Endothelial cell of umbilical vein (primary cell): ENCODE measurements at regions not wholly inside any gene's neighbourhood (a gene's known extent, or its start where the extent isn't known, plus 50 kb on each side); places are given as distances from the start of the nearest gene placed in this dataset.

Experiments
- BruUV-seq: library from RNA; stranded (reverse); fragments of 400-500 nt; replicated peaks from 2 replicates; lab custom pipeline; 2021; lab: Mats Ljungman, UMichigan
- CTCF ChIA-PET: fragments of 300-600, 350-600 bp; sonication (Branson Sonifier 250); formaldehyde crosslinking; loops from one replicate; lab custom pipeline; 2021; ENCODE audit warnings: antibody characterized with exemption, inconsistent platforms; lab: Charles Lee
- POLR2A ChIA-PET: fragments of 300-600, 350-600 bp; sonication (Branson Sonifier 250); formaldehyde crosslinking; loops from one replicate; lab custom pipeline; 2021; ENCODE audit warnings: antibody characterized with exemption, inconsistent platforms; lab: Charles Lee
- DNase-seq: peaks from one replicate; pipeline ENCODE4 v3.0.0-alpha.2; 2011; ENCODE audit warnings: low read depth, low spot score
- FAIRE-seq: peaks from 2 replicates; lab custom pipeline; 2011; peaks lifted over from hg19 to GRCh38; lab: Jason Lieb, UNC
- H2AFZ ChIP-seq: 2 replicates; pipeline ENCODE4 v1.6.0; 2012; ENCODE audit warnings: low read depth, low read length, control low read depth, inconsistent platforms
- H3K27ac ChIP-seq: 2 replicates; pipeline ENCODE4 v1.5.1; 2011; ENCODE audit warnings: low read depth, mild to moderate bottlenecking, control low read depth, low read length, moderate library complexity; ENCODE audit not compliant: insufficient read depth
- H3K27me3 ChIP-seq, 2 experiments: 2 replicates each; pipeline versions ENCODE4 v1.6.0 to v1.6.1; 2011; ENCODE audit warnings: low read length in 2 of 2, mixed read lengths in 1 of 2; ENCODE audit not compliant: control insufficient read depth in 2 of 2, insufficient read depth in 2 of 2
- H3K36me3 ChIP-seq, 2 experiments: 2 replicates in 1 of 2; 3 replicates in 1 of 2; pipeline ENCODE4 v1.5.1; 2011; ENCODE audit warnings: low read length in 2 of 2, mild to moderate bottlenecking in 1 of 2, moderate library complexity in 1 of 2; ENCODE audit not compliant: control insufficient read depth in 2 of 2, insufficient read depth in 2 of 2; ENCODE audit errors: extremely low read depth in 1 of 2
- H3K4me1 ChIP-seq: 3 replicates; pipeline ENCODE4 v1.5.1; 2011; ENCODE audit warnings: mild to moderate bottlenecking, low read length; ENCODE audit not compliant: control insufficient read depth, insufficient read depth; ENCODE audit errors: extremely low read depth
- H3K4me2 ChIP-seq: 2 replicates; pipeline ENCODE4 v1.6.1; 2011; ENCODE audit warnings: low read length, control low read depth, mixed read lengths; ENCODE audit not compliant: insufficient read depth
- H3K4me3 ChIP-seq, 3 experiments: fragments of 200-600 bp in 1 of 3; sonication (generic), shearing (Covaris generic) in 1 of 3; replicated peaks in 1 of 3; 2 replicates each; pipeline ENCODE4 v1.5.1; 2011 to 2016; ENCODE audit warnings: control low read depth in 3 of 3, low read length in 3 of 3, mild to moderate bottlenecking in 2 of 3, inconsistent platforms in 1 of 3, low read depth in 1 of 3, moderate library complexity in 1 of 3; ENCODE audit not compliant: insufficient read depth in 1 of 3
- H3K79me2 ChIP-seq: 2 replicates; pipeline ENCODE4 v1.6.0; 2012; ENCODE audit warnings: low read length, inconsistent platforms; ENCODE audit not compliant: control insufficient read depth, insufficient read depth
- H3K9ac ChIP-seq: replicated peaks from 2 replicates; pipeline ENCODE3; 2011; ENCODE audit warnings: low read length, control low read depth; ENCODE audit not compliant: insufficient read depth; ENCODE audit errors: extremely low read depth
- H3K9me1 ChIP-seq: replicated peaks from 3 replicates; pipeline ENCODE4 v1.6.0; 2011; ENCODE audit warnings: mild to moderate bottlenecking, low read length; ENCODE audit not compliant: control insufficient read depth, insufficient read depth; ENCODE audit errors: extremely low read depth
- H3K9me3 ChIP-seq: replicated peaks from 2 replicates; pipeline ENCODE4 v1.5.1; 2012; ENCODE audit warnings: low read length, inconsistent platforms; ENCODE audit not compliant: control insufficient read depth, insufficient read depth
- H4K20me1 ChIP-seq: replicated peaks from 2 replicates; pipeline ENCODE3; 2011; ENCODE audit warnings: mild to moderate bottlenecking, low read length; ENCODE audit not compliant: control insufficient read depth, insufficient read depth; ENCODE audit errors: extremely low read depth
- EZH2 ChIP-seq: IDR thresholded peaks from 2 replicates; pipeline ENCODE4 v1.6.1; 2012; ENCODE audit warnings: borderline replicate concordance, low read depth, mild to moderate bottlenecking, moderate library complexity, low read length, inconsistent platforms; ENCODE audit not compliant: severe bottlenecking
- FOS ChIP-seq: IDR thresholded peaks from 2 replicates; pipeline ENCODE4 v1.6.1; 2011; ENCODE audit warnings: mild to moderate bottlenecking, low read length, moderate library complexity, borderline replicate concordance; ENCODE audit not compliant: insufficient read depth
- GATA2 ChIP-seq: IDR thresholded peaks from 2 replicates; pipeline ENCODE4 v1.7.0; 2011; ENCODE audit warnings: low read depth, mild to moderate bottlenecking, moderate library complexity, mixed read lengths, low read length; ENCODE audit not compliant: insufficient read length, insufficient read depth
- JUN ChIP-seq: IDR thresholded peaks from 2 replicates; pipeline ENCODE4 v1.6.1; 2011; ENCODE audit warnings: borderline replicate concordance, low read depth; ENCODE audit not compliant: insufficient read length, insufficient read depth
- MYC ChIP-seq: IDR thresholded peaks from one replicate; pipeline ENCODE4 v1.6.1; 2011; ENCODE audit warnings: mild to moderate bottlenecking, low read depth, low read length
- POLR2A ChIP-seq: IDR thresholded peaks from 2 replicates; pipeline ENCODE4 v1.6.1; 2012; ENCODE audit warnings: low read depth, mild to moderate bottlenecking, control low read depth, low read length
- POLR2AphosphoS5 ChIP-seq: IDR thresholded peaks from 2 replicates; pipeline ENCODE4 v1.6.1; 2012; ENCODE audit warnings: low read depth, mild to moderate bottlenecking, control low read depth, low read length, moderate library complexity; ENCODE audit not compliant: insufficient read depth
- dilution Hi-C: fragments of 300-500 bp; cut with MboI; formaldehyde crosslinking; loops from one replicate; pipeline ENCODE4 v1.15.0; 2019; ENCODE audit warnings: low sequenced_read_pairs; ENCODE audit not compliant: extremely low pct_ligation_motif_present
- intact Hi-C: fragments of 100-400 bp; cut with micrococcal nuclease; formaldehyde crosslinking; loops from one replicate; pipeline ENCODE4 v1.10.0; 2022
- TF ChIP-seq, protein P1 (sequence below), 2 donors: IDR thresholded peaks; 1 replicate in 1 of 2; 2 replicates in 1 of 2; pipeline ENCODE4 v1.5.1; 2011; ENCODE audit warnings: low read length in 2 of 2, mild to moderate bottlenecking in 2 of 2, moderate library complexity in 2 of 2, control low read depth in 1 of 2, inconsistent platforms in 1 of 2, low read depth in 1 of 2; ENCODE audit not compliant: insufficient read depth in 1 of 2; ENCODE audit errors: extremely low read depth in 1 of 2
- TF ChIP-seq, protein P2 (sequence below): IDR thresholded peaks from 2 replicates; pipeline ENCODE4 v1.6.1; 2011; ENCODE audit not compliant: insufficient read depth, insufficient read length

DNA sequence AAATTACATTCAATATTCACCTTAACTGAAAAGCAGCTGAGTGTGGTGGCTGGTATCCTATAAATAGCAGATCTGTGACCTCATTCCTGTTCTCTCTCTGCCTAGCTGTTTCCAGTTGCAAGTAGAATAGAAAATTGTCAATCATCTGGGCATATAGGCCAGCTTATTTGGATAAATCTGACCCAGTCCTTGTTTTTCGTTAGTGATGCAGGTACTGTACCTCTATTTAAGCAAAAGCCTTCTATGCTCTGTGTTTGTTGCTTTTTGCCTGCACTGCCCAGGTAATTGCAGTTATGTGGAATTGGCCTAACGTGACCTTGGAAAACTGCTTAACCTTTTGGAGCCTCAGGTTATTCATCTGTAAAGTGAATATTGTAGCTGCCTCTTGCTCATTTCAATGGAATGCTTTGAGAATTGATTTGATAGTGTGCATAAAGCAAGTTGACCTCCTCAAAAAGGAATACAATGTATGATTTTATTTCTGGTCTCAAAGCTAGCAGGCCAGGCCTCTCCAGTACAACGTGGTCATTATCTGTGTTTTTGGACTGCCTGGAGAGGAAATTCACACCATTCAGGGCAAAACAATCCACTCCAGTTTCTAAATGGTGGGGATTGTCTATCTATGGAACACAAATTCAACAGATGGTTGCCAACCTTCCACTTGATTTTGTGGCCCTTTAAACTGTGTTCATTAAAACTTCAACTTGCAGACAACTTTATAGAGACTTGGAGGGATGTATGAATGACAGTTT lies 508.7 kb upstream of the CITED2 start:
- Histone ChIP-seq H3K79me2 (no peaks in the 10 kb centered on the region), H4K20me1 (no peaks in the 10 kb centered on the region), H3K4me3 (no peak overlapping the region), H2AFZ (peak overlapping the region; percentile 39), H3K9ac (no peak overlapping the region), H3K9me1 (no peaks in the 10 kb centered on the region), H3K27me3 (no peaks in the 10 kb centered on the region), H3K36me3 (no peaks in the 10 kb centered on the region), H3K4me2 (no peak overlapping the region), H3K4me1 (peaks cover 14% of the 10 kb centered on the region), H3K9me3 (no peaks in the 10 kb centered on the region), H3K27ac (no peak overlapping the region)
- BruUV-seq = no TSS peak
- CTCF ChIA-PET = interaction anchor here (0.7 to 4.0 kb wide), 12 partner anchors 8 to 1793 kb away, joined by 3 to 12 read pairs (median 3); partner anchors contain the start of gene CITED2
- FAIRE-seq (no peak), DNase-seq (peak; percentile 47)
- dilution Hi-C loops = no loop called here
- intact Hi-C loops = loop anchor here (1.0 to 5.0 kb wide), 7 partner anchors 92 to 1679 kb away; partner anchors contain the start of gene CITED2
- POLR2A ChIA-PET = interaction anchor here (1.0 kb wide), 1 partner anchor 509 kb away, joined by 3 read pairs; the partner anchor contains the start of gene CITED2
- no peak for TF ChIP-seq POLR2A
- TF ChIP-seq GATA2 = no peak
- TF ChIP-seq, protein P1, sequence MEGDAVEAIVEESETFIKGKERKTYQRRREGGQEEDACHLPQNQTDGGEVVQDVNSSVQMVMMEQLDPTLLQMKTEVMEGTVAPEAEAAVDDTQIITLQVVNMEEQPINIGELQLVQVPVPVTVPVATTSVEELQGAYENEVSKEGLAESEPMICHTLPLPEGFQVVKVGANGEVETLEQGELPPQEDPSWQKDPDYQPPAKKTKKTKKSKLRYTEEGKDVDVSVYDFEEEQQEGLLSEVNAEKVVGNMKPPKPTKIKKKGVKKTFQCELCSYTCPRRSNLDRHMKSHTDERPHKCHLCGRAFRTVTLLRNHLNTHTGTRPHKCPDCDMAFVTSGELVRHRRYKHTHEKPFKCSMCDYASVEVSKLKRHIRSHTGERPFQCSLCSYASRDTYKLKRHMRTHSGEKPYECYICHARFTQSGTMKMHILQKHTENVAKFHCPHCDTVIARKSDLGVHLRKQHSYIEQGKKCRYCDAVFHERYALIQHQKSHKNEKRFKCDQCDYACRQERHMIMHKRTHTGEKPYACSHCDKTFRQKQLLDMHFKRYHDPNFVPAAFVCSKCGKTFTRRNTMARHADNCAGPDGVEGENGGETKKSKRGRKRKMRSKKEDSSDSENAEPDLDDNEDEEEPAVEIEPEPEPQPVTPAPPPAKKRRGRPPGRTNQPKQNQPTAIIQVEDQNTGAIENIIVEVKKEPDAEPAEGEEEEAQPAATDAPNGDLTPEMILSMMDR (IDR thresholded peaks at IDR 0.05; ENCODE audit: extremely low read depth in 1 of 2, insufficient read depth in 1 of 2, low read depth in 1 of 2, low read length in 2 of 2) = no peak
- no peak for TF ChIP-seq POLR2AphosphoS5
- no peak for TF ChIP-seq EZH2
- no peak for TF ChIP-seq MYC
- TF ChIP-seq FOS = no peak
- TF ChIP-seq, protein P2, sequence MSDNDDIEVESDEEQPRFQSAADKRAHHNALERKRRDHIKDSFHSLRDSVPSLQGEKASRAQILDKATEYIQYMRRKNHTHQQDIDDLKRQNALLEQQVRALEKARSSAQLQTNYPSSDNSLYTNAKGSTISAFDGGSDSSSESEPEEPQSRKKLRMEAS = no peak
- no peak for TF ChIP-seq JUN
